AG04449 (cell line): ENCODE measurements at regions not wholly inside any gene's neighbourhood (a gene's known extent, or its start where the extent isn't known, plus 50 kb on each side); places are given as distances from the start of the nearest gene placed in this dataset.

ENCODE experiments used
- CTCF ChIA-PET: fragments of 350-600 bp; formaldehyde crosslinking; extraction: SDS; loops from one replicate; lab custom pipeline; 2021; ENCODE audit warnings: antibody characterized with exemption; lab: Yijun Ruan, JAX
- POLR2A ChIA-PET: fragments of 400-600, 350-600 bp; formaldehyde crosslinking; extraction: SDS; loops from one replicate; lab custom pipeline; 2020; ENCODE audit warnings: antibody characterized with exemption, inconsistent platforms; lab: Yijun Ruan, JAX
- DNase-seq: peaks from one replicate; pipeline ENCODE4 v3.0.0-alpha.2; 2010; ENCODE audit warnings: low read depth, low spot score
- H3K4me3 ChIP-seq: 2 replicates; pipeline ENCODE4 v1.5.1; 2011; ENCODE audit warnings: low read depth, mild to moderate bottlenecking, control low read depth, low read length
- CTCF ChIP-seq: IDR thresholded peaks from one replicate; pipeline ENCODE4 v1.5.1; 2011; ENCODE audit warnings: mild to moderate bottlenecking, moderate library complexity, low read length, control low read depth, inconsistent platforms; ENCODE audit not compliant: insufficient read depth; ENCODE audit errors: missing control alignments

- no peak for DNase-seq
- ChIA-PET POLR2A (no interaction called here), CTCF (interaction anchor here (0.9 kb wide), 1 partner anchor 12 kb away, joined by 4 read pairs; no protein-coding TSS in a partner anchor)
- no peak for TF ChIP-seq CTCF
- no peak overlapping the region for H3K4me3 ChIP-seq
These were observed 674.6 kb downstream of the EPM2A start for GRCh38 chr6:145060714-145061113.

- TF ChIP-seq CTCF, result no peak
- H3K4me3 ChIP-seq, result no peak overlapping the region
- DNase-seq, result no peak
- ChIA-PET POLR2A (no interaction called here), CTCF (no interaction called here)
These were observed 672.2 kb downstream of the EPM2A start for GRCh38 chr6:145063091-145063490.

GRCh38 chr6:145067430-145067829, 667.9 kb downstream of the EPM2A start:
- no peak for TF ChIP-seq CTCF
- no peak for DNase-seq
- no peak overlapping the region for H3K4me3 ChIP-seq
- POLR2A ChIA-PET, result no interaction called here
- CTCF ChIA-PET, result no interaction called here

- ChIA-PET CTCF (no interaction called here), POLR2A (no interaction called here)
- TF ChIP-seq CTCF, result no peak
- no peak overlapping the region for H3K4me3 ChIP-seq
- DNase-seq, result no peak
These were observed 666.7 kb downstream of the EPM2A start for GRCh38 chr6:145068577-145068976.

- no peak overlapping the region for H3K4me3 ChIP-seq
- ChIA-PET POLR2A (no interaction called here), CTCF (interaction anchor here (0.9 to 1.2 kb wide), 2 partner anchors 20 to 42 kb away, joined by 3 read pairs; no protein-coding TSS in a partner anchor)
- no peak for DNase-seq
- no peak for TF ChIP-seq CTCF
These were observed 665.4 kb downstream of the EPM2A start for GRCh38 chr6:145069966-145070365.

GRCh38 chr6:145070791-145071190, 664.5 kb downstream of the EPM2A start:
- no peak overlapping the region for H3K4me3 ChIP-seq
- ChIA-PET POLR2A (no interaction called here), CTCF (interaction anchor here (0.9 kb wide), 1 partner anchor 19 kb away, joined by 3 read pairs; no protein-coding TSS in a partner anchor)
- TF ChIP-seq CTCF, result no peak
- peak; percentile 80 for DNase-seq
